MCF 10A (cell line): ENCODE measurements at regions not wholly inside any gene's neighbourhood (a gene's known extent, or its start where the extent isn't known, plus 50 kb on each side); places are given as distances from the start of the nearest gene placed in this dataset.

ENCODE experiments used
- BruUV-seq: library from RNA; stranded (reverse); fragments of 400-500 nt; replicated peaks from 2 replicates; lab custom pipeline; 2021; lab: Mats Ljungman, UMichigan
- CTCF ChIA-PET: fragments of 300-600 bp; sonication (Branson Sonifier 250); formaldehyde crosslinking; extraction: SDS; loops from one replicate; lab custom pipeline; 2021; ENCODE audit warnings: antibody characterized with exemption, inconsistent platforms; lab: Yijun Ruan, JAX
- POLR2A ChIA-PET: fragments of 300-600, 350-650 bp; sonication (Branson Sonifier 250); formaldehyde crosslinking; extraction: SDS; loops from one replicate; lab custom pipeline; 2020; ENCODE audit warnings: antibody characterized with exemption, inconsistent platforms; lab: Yijun Ruan, JAX
- DNase-seq: peaks from one replicate; pipeline ENCODE4 v3.0.0-alpha.2; 2018; ENCODE audit not compliant: unreplicated experiment
- H3K27ac Mint-ChIP-seq: one replicate; pipeline ENCODE4 v1.8.0; 2022; ENCODE audit warnings: mild to moderate bottlenecking, low read depth, mixed read lengths; ENCODE audit not compliant: unreplicated experiment
- H3K27me3 Mint-ChIP-seq: one replicate; pipeline ENCODE4 v1.8.0; 2022; ENCODE audit warnings: mixed read lengths; ENCODE audit not compliant: insufficient read depth, unreplicated experiment
- H3K36me3 Mint-ChIP-seq: one replicate; pipeline ENCODE4 v1.8.0; 2022; ENCODE audit warnings: mild to moderate bottlenecking, moderate library complexity, mixed read lengths; ENCODE audit not compliant: insufficient read depth, unreplicated experiment
- H3K4me1 Mint-ChIP-seq: one replicate; pipeline ENCODE4 v1.8.0; 2022; ENCODE audit warnings: mixed read lengths; ENCODE audit not compliant: insufficient read depth, unreplicated experiment
- H3K4me3 Mint-ChIP-seq: one replicate; pipeline ENCODE4 v1.8.0; 2022; ENCODE audit warnings: mild to moderate bottlenecking, moderate library complexity, mixed read lengths; ENCODE audit not compliant: unreplicated experiment
- H3K9me3 Mint-ChIP-seq: one replicate; pipeline ENCODE4 v1.8.0; 2022; ENCODE audit warnings: mixed read lengths; ENCODE audit not compliant: unreplicated experiment
- intact Hi-C: fragments of 100-400 bp; cut with micrococcal nuclease; formaldehyde crosslinking; loops from 2 replicates; pipeline ENCODE4 v1.14.1; 2022
- TF ChIP-seq, protein P1 (sequence below): fragments of 200-600 bp; IDR thresholded peaks from one replicate; pipeline ENCODE4 v1.8.0; 2022; ENCODE audit warnings: antibody characterized with exemption, mild to moderate bottlenecking; ENCODE audit not compliant: unreplicated experiment

DNA sequence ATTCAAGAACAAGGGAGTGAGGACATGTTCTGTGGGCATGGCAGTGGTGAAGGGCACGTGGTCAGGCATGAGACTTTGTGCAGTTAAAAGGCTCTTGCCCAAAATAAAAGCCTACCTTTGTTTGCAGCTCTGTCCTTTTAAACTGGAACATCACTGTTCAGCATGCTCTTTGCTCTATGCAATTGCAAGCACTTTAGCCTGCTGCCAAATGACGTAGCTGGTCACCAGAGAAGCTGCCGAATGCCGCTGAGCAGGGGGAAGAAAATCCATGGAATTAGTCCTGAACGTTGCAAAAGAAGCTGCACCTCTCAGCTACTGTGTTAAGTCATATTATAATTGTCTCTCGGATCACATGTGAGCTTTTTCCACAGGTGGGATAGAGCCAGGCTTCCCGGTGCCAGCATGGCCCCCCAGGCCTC is 176.3 kb upstream of the DIO2 start:
- Mint-ChIP-seq H3K4me3 (no peak overlapping the region), H3K27me3 (no peaks in the 10 kb centered on the region), H3K27ac (peak overlapping the region; percentile 91), H3K9me3 (no peaks in the 10 kb centered on the region), H3K36me3 (no peaks in the 10 kb centered on the region), H3K4me1 (peaks cover 55% of the 10 kb centered on the region)
- intact Hi-C loops, result no loop called here
- TF ChIP-seq, protein P1, sequence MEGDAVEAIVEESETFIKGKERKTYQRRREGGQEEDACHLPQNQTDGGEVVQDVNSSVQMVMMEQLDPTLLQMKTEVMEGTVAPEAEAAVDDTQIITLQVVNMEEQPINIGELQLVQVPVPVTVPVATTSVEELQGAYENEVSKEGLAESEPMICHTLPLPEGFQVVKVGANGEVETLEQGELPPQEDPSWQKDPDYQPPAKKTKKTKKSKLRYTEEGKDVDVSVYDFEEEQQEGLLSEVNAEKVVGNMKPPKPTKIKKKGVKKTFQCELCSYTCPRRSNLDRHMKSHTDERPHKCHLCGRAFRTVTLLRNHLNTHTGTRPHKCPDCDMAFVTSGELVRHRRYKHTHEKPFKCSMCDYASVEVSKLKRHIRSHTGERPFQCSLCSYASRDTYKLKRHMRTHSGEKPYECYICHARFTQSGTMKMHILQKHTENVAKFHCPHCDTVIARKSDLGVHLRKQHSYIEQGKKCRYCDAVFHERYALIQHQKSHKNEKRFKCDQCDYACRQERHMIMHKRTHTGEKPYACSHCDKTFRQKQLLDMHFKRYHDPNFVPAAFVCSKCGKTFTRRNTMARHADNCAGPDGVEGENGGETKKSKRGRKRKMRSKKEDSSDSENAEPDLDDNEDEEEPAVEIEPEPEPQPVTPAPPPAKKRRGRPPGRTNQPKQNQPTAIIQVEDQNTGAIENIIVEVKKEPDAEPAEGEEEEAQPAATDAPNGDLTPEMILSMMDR, result no peak
- no TSS peak for BruUV-seq
- CTCF ChIA-PET, result interaction anchor here (0.5 to 0.8 kb wide), 3 partner anchors 199 to 1428 kb away, joined by 3 to 4 read pairs (median 3); no protein-coding TSS in a partner anchor
- POLR2A ChIA-PET, result interaction anchor here (0.5 to 1.5 kb wide), 4 partner anchors 12 to 261 kb away, joined by 3 to 4 read pairs (median 4); no protein-coding TSS in a partner anchor
- DNase-seq, result no peak

DNA sequence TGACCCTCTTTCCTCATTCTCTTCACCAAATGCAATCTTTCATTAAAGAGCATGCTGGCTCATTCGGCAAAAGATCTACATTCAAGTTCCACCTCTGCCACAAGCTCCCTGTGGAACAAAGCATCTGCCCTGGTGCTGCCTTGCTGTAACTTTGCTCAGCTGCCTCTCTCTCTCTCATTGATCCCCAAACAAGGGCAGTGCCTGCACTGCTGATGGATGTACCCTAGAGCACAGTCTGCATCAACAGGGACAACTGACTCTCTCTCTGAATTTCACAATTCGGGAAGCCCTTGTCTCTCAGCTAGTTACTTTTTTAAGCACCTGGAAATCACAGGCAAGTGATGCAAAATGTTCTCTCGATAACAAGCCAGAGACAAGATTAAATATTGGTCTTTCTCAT is 174.0 kb upstream of the DIO2 start:
- DNase-seq, result no peak
- H3K27me3 Mint-ChIP-seq, result no peaks in the 10 kb centered on the region
- no peak overlapping the region for H3K27ac Mint-ChIP-seq
- intact Hi-C loops, result no loop called here
- CTCF ChIA-PET, result no interaction called here
- H3K36me3 Mint-ChIP-seq, result no peaks in the 10 kb centered on the region
- peaks cover 57% of the 10 kb centered on the region for H3K4me1 Mint-ChIP-seq
- no peak overlapping the region for H3K4me3 Mint-ChIP-seq
- POLR2A ChIA-PET, result interaction anchor here (0.9 kb wide), 1 partner anchor 8 kb away, joined by 3 read pairs; no protein-coding TSS in a partner anchor
- no peaks in the 10 kb centered on the region for H3K9me3 Mint-ChIP-seq
- TF ChIP-seq, protein P1, result no peak
- no TSS peak for BruUV-seq

DNA sequence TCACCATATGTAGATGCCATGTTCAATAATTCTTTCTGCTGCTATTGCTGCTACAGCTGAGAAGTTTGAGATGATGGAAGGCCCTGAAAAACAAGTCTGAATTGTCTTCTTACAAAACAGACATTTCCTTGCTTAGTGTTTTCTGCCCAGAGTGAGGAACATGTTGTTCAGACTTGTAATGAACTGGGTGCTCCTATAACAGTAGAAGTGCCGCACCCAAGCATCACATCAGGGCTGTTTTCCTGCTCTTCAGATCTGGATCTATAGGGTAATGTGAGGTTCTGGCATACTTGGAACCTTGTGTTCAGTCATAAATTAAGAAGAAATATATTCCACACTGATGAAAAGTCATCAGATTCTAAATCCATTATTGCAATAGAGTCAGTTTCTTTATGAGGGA is 171.9 kb upstream of the DIO2 start:
- peak overlapping the region; percentile 28 for H3K4me3 Mint-ChIP-seq
- TF ChIP-seq, protein P1, result no peak
- intact Hi-C loops, result loop anchor here (5.0 kb wide), 1 partner anchor 204 kb away; no protein-coding TSS in a partner anchor
- H3K9me3 Mint-ChIP-seq, result no peaks in the 10 kb centered on the region
- no peaks in the 10 kb centered on the region for H3K36me3 Mint-ChIP-seq
- peaks cover 38% of the 10 kb centered on the region for H3K4me1 Mint-ChIP-seq
- ChIA-PET POLR2A (interaction anchor here (2.0 kb wide), 1 partner anchor 202 kb away, joined by 10 read pairs; no protein-coding TSS in a partner anchor), CTCF (interaction anchor here (0.8 to 1.1 kb wide), 2 partner anchors 18 to 35 kb away, joined by 3 to 4 read pairs; no protein-coding TSS in a partner anchor)
- H3K27ac Mint-ChIP-seq, result peak overlapping the region; percentile 96
- DNase-seq, result no peak
- BruUV-seq, result no TSS peak
- no peaks in the 10 kb centered on the region for H3K27me3 Mint-ChIP-seq

DNA sequence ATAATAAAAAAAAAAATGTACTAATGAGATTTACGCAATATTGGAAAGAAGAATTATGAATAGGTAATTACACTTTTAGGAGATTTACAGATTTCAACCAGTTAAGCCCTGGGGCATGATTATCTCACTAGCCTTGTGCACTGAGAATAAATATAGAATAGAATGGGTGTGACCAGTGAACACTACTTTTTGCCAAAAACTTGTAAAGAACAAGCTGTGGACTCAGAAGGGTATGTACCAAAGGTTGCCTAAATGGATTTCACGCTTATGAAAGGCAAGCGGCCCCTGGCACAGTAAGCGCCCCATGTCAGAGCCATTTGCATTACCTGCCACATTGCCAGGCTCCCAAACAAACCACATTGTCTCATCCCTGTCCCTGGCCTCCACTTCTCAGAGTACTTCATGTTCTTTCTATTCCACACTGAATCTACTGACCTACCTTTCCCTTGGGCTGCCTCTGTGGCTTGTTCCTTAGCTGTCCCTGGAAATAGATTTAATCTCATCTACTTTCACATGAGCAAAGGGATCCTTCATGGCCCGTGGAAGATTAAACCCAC is 170.6 kb upstream of the DIO2 start:
- H3K9me3 Mint-ChIP-seq, result no peaks in the 10 kb centered on the region
- TF ChIP-seq, protein P1, result no peak
- peaks cover 29% of the 10 kb centered on the region for H3K4me1 Mint-ChIP-seq
- ChIA-PET CTCF (interaction anchor here (0.7 to 1.3 kb wide), 6 partner anchors 19 to 205 kb away, joined by 3 to 4 read pairs (median 3); no protein-coding TSS in a partner anchor), POLR2A (interaction anchor here (0.8 to 2.0 kb wide), 6 partner anchors 10 to 211 kb away, joined by 3 to 10 read pairs (median 4); no protein-coding TSS in a partner anchor)
- peak overlapping the region; percentile 96 for H3K27ac Mint-ChIP-seq
- H3K4me3 Mint-ChIP-seq, result peak overlapping the region; percentile 12
- no peaks in the 10 kb centered on the region for H3K36me3 Mint-ChIP-seq
- no TSS peak for BruUV-seq
- intact Hi-C loops, result loop anchor here (5.0 kb wide), 1 partner anchor 205 kb away; no protein-coding TSS in a partner anchor
- H3K27me3 Mint-ChIP-seq, result no peaks in the 10 kb centered on the region
- DNase-seq, result peak; percentile 35
